HG02938 (cell line): ENCODE measurements at regions not wholly inside any gene's neighbourhood (a gene's known extent, or its start where the extent isn't known, plus 50 kb on each side); places are given as distances from the start of the nearest gene placed in this dataset.

Source experiments
- ATAC-seq: cut with Tn5 transposase; IDR thresholded peaks from one replicate; pipeline ENCODE4 v1.9.1; 2021; ENCODE audit warnings: mild to moderate bottlenecking, moderate library complexity; ENCODE audit not compliant: unreplicated experiment

DNA sequence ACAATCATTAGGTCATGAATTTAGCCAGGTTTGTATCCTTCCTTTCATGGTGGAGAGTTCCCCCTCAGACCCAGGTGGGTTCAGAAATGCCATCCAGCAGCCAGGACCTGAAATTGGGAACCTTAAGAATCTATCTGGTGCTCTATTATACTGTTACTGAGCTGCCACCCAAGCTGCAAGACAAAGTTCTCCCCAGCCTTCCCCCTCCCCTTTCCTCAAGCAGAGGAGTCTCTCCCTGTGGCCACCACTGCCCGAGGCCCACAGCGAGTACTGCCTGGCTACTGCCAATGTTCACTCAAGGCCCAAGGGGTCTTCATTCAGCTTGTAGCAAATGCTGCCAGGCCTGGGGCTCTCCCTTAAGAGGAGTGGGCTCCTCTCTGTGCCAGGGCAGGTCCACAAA is 133.8 kb downstream of the TMEM38B start:
- ATAC-seq, result no peak

DNA sequence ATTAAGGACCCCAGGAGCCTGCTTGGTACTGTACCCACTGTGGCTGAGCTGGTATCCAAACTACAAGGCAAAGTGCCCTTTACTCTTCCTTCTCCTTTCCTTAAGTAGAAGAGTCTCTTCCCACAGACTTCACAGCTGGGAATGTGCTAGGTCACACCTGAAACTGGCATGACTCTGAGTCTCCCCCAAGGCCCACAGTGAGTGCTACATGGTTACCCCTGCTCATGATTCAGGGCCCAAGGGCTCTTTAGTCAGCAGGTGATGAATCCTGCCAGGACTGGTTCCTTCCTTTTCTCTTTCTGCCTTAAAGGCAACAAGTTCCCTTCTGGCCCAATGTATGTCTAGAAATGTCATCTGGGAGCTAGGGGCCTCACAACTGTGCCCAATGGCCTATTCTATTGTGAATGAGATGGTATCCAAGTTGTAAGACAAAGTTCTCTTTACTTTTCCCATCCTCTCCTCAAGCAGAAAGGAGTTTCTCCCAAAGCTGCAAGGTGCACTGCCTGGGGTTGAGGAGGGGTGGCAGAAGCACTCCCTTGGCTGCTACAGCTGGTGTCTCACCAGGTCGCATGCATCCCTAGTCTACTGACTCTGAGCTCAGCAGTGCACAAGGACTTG is 134.4 kb downstream of the TMEM38B start:
- no peak for ATAC-seq

DNA sequence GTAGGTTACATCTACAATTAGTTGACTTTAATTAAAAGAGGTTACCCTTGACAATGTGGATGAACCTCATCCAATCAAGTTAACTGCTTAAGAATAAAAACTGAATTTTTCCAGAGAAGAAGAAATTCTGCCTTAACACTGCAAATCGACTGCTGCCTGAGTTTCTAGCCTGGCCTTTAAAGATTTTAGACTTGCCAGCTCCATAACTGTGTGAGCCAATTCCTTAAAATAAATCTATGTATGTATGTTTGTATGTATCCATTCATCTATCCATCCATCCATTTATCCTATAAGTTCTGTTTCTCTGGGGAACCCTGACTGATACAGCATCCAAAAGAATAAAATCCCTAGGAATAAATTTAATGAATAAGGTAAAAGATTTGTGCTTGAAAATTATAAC is 136.1 kb downstream of the TMEM38B start:
- ATAC-seq, result no peak

DNA sequence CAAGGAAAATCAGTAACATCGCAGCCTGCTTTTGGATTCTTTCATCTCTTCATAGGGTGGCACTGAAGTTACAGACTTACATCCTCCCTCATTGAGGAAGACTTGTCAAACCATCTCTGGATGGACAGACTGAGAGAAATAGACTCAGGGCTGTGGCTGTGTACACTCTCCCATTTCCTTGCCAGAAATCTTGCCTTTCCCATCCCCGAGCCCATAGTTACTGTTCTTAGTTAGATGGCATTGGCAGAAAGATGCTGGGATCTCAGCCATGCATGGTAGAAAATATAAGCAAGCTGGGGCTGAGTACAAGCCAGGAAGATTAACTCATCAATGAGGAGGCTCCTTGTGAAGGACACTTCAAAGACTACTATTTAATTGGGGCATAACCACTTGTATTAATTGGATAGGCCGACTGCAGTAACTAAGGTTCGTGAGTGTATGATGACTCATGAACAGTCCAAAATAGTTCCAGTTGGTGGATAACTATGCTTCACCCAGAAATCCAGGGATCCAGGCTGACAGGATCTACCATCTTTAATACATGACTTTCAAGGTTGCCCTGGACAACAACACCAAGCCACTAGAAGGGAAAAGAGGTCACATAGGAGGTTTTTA is 137.9 kb downstream of the TMEM38B start:
- ATAC-seq, result no peak

DNA sequence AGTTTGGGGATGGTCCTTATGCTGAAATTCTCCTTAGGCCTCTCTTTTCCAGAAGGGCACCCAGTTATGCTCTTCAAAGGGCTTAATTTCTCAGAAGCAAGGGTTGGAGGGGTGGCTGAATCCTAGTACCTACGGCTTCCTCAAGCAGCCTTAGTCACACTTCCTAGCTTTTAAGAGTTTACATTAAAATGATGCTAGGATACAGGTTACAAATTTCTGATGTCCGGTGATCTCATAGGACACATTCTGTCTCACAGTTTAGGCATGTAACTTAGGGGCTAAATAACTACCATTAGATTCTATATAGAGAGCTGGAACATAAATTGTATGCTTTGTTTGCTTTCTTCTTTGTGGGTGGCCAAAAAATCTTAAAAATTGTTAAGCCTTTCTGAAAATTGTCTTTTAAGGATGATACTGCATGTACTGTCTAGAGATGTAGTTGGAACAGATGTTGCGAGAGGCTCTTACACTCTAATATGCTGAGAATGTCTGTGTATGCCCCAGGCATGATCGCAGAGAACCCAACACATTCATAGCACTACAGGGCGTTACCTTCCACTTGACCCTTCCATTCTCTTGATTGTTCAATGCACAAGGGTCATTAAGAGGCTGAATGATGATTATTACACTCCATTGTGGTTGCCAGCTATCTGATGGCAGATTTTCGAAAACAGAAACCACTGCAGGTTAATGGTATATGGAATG is 139.1 kb downstream of the TMEM38B start:
- ATAC-seq, result no peak

DNA sequence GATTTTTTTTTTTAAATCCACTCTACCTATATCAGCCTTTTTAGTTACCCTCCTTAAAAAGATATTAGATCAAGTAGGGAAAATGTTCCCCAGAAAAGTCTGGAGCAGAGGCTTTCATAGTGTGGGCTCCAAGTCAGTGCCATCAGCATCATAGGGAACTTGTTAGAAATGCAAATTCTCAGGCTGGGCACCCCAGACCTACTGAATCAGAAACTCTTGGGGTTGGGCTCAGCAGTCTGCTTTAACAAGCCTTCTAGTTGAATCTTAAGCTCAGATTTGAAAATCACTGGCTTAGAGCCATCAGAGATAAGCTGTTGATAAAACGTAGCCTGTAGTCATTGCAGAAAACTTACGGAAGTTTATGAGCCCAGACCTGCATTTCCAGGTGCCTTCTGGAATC is 140.1 kb downstream of the TMEM38B start:
- ATAC-seq, result no peak

DNA sequence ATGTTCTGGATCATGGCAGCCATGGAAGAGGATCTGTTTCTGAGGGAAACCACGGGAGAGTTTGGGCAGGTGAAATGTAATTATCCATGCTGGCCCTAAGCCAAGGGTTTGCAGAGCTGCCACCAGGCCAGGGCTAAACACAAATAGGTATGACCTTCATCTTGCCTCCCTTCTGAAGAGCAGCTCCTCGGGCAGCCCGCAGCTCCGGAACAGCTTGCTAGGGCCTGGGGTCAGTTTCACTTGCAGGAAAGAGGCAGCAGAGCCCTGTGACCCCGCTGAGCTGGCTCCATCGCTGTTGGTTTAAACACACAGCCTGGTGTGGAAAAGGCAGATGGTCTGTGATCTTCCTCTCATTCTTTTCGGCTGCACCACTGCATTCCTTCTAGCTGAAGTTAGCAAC is 141.4 kb downstream of the TMEM38B start:
- ATAC-seq, result no peak

DNA sequence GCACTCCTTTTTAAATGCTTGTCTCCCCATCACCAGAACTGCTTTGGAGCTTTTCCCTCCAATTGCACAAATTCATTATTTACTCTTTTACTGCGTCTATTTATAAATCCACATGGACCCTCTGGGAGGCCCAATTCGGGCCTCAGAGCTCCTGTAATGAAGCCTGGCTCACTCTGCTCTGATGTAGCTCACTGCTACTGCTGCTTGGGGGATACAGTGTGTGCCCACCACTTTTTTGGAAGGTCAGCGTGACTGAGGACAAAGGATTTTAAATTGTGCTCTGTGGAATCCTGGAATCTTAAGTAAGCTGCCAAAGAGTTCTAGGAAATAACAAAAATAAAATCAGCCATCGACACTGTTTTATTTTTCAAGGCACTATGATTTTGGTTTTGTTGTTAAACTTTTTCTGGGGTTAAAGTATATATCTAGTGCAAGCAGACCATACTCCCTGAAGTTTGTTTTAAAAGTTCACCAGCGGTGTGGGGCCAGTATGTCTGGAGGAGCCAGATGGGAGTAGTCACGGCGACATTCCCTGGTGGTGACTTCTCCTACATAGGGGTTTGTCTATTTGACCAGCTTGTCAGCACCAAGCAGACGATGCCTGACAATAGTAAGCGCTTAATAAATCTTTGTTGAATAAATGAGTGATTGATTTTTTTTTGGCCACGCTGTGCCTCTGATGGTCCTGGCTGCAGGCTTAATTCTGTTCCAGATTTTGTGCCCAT is 142.8 kb downstream of the TMEM38B start:
- no peak for ATAC-seq

DNA sequence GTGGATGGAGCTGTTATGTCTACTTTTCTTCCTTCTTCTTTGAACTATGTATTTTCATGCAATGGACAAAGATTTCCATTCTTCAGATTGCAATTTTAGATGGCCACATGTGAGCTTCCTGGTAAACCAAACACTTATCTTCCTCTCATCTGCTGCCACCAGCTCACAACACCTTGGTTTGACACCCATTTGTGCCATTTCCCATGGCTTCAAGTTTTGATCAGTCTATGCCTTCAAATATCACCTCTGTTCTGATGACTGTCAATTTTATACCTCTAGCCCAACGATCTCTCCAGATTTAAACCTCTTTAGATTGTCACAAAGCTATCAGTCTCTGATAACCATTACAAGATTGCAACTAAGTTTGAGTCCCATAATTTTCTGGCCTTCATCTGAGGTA is 147.2 kb downstream of the TMEM38B start:
- no peak for ATAC-seq

DNA sequence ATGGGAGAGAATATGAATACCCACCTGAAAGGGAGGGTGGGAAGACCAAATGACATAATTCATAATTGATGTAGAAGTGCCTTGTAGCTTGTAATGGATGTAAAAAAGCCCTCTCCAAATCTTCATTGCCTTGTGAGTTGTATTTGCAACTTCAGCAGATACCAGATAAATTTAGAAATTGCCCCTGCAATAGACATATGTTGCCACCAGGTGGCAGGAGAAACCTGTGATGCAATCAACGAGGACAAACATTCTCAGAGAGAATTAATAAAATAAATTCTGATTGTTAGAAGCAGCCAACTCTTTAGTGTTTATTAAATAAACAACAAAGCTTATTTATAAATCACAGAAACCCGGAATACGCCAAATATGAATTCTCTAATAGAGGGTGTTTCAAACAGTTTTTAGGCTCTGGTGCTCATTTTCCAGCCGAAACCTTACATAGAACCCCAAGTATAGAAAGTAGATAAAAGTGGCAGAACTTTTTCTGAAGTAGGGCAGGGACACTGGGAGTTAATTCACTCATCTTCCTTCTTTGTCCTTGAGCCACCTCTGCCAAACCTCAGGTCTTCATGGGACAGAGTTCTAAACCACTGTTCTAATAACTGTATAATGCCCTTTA is 147.8 kb downstream of the TMEM38B start:
- peak; percentile 49 for ATAC-seq

DNA sequence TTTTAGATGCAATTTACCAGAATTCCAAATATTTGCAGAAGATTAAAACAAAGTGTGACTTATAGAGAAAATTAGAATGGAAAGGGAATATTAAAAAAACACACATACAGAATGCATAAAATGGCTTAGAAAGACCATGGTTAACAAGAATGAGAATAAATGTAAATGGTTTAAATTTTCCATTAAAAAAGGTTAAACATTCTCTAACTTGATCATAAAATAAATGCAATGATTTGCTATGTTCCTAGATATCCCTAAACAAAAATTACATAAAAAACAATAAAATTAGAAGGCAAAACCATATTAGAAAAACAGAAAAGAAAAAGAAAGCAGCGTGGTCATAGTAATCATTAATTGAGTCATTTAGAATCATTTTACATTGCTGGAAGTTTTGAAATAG is 152.5 kb downstream of the TMEM38B start:
- no peak for ATAC-seq

DNA sequence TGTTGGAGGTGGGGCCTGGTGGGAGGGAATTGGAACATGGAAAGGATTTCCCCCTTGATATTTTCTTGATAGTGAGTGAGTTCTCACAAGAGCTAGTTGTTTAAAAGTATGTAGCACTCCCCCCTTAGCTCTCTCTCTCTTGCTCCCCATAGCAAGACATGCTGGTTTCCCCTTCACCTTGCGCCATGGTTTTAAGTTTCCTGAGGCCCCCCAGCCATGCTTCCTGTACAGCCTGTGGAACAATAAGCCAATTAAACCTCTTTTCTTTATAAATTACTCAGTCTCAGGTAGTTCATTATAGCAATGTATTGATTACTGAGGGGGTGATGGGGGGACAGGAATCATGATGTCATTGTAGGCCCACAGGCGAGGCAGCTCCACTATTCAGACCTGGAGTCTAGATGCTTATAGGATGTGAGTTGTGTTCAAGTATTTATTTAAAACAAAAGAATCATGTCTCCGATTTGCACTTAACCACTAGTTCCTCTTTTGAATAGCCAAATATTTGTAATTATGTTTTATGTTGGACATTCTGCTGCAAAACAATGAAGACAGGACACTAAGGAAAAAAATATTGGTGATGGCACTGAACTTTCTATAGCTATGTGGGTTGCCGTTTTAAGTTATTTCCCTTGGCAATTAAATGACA is 156.6 kb downstream of the TMEM38B start:
- no peak for ATAC-seq

DNA sequence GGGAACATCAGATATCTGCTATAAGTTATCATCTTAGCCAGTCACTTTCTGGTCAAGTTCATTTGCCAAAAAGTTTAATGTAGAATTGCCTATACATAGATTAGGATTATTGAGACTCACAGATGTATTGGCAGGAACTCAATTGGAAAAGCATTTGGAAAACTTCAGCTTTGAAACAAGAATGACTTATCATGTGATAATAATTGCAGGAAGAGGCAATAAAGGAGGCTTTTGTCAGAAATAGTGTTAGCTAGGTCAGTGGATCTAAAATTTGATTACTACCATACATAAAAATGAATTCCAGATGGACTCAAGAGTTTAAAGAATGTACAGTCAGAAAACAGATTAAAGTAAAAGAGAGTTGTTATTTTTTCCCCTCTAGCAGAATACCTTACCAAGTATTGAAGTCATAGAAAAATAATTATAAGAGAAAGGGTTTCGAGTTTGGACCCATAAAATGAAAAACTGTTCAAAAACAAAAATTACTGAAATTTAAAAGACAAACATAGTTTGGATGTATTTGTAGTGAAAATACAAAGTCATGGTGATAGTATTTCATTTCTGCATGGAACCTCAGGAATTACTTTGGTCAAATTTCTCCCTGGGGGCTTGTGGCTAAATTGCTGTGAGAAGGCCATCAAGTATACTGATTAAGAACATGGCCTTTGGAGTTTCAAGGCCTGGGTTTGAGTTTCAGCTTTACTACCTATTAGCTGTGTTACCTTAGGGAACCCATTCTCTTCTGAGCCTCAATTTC is 159.9 kb downstream of the TMEM38B start:
- no peak for ATAC-seq

DNA sequence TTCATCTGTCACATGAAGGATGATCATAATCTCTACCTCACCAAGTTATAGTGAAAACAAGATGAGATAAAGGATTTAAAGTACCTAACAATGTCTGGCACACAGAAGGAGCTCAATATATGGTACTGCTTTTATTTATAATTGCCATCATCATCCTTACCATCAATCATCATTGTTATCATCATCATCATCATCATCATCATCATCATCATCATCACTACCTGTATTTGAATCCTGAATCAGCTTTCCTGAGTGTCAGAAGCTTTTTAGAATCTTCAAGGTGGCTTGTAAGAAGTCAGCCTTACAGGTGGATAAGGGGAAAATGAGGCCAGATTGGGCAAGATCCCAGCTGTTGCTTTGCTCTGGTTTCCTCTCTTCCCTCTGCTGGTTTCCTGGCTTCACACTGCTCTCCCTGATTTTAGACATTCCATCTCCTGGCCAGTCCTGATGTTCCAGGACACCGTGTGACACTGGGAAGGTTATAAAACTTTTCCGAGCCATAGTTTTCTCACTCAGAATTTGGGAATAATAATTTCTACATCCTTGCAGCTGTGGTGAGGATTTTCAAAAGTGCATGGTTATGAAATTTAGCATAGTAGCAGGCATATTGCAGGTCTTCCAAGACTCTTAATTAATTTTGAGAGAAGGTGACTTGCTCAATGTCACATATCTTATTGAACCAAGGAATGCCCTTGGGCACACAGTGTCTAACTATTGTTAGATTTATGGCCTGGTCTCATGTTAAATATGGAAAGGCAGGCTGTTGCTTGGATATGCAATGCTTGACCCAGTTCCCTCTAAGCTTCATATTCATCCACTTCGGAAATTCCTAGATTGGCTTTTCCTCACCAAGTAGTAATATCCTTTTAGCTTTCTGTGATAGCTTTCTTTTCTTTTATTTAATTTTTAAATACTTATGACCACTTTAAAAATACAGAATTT is 160.7 kb downstream of the TMEM38B start:
- ATAC-seq, result no peak

DNA sequence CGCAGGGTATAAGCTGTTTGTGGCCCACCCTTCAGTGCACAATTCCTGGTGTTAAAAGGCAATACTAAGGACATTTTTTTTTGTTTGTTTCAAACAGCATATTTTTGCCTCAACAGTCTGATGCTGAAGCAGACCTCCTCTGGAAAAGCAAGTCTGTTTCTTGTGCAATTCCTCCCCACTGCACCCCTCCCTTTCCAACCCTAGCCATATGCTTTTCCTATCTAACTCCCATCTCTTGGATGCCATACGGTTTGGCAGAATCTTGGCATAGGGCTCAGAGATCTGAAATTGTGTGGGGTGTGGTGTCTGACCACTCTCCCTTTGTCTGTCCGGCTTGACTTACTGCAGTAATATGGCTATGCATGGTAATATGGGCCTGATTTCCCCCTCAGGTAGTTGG is 161.6 kb downstream of the TMEM38B start:
- no peak for ATAC-seq

DNA sequence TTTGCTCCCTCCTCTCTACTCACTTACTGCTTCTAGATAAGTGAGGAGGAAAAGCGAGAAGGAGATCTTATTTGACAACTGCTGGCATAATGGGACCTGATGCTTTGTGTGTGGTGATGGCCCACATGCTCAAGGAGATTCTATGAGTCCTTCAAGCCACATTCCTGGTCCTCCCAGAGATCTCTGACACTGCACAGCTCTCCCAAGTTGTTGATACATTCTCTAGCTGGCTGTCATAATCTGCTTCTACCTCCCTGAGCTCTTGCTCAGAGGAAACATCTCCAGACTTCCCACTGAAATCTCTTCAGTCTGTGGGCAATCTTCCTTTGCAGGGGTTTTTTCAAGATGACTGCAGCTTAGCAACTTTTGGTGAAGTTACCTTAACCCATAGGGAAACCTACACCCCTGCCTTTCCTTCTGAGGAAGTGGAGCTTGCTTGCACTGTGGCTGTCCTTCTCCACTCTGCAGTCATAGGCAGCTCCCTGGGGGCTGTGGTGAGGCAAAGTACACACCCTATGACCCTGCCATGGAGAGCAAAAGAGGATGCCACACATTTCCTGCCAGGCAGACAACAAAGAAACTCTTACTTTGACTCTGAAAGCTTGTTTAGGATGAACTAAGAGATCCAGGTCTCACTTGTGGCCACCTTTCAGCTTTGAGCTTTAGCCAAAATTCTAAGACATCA is 163.8 kb downstream of the TMEM38B start:
- ATAC-seq, result peak; percentile 43

DNA sequence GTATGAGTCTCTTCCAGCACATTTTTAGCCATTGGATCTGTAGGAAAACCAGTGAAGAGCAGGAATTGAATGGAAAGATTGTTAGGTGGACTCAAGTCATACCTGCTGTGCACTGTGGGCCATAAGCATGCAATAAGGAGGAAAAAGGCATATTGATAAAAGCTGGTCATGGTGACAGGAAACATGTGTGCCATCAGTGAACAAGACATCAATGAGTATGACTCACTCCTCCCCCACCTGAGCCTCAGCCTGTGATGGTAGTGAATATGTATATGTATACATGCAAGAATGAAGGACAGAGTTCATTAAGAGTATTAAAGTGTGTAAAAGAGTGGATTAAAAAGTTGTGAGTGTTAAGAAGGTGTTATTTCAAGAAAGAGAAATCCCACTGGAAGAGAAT is 164.5 kb downstream of the TMEM38B start:
- no peak for ATAC-seq

DNA sequence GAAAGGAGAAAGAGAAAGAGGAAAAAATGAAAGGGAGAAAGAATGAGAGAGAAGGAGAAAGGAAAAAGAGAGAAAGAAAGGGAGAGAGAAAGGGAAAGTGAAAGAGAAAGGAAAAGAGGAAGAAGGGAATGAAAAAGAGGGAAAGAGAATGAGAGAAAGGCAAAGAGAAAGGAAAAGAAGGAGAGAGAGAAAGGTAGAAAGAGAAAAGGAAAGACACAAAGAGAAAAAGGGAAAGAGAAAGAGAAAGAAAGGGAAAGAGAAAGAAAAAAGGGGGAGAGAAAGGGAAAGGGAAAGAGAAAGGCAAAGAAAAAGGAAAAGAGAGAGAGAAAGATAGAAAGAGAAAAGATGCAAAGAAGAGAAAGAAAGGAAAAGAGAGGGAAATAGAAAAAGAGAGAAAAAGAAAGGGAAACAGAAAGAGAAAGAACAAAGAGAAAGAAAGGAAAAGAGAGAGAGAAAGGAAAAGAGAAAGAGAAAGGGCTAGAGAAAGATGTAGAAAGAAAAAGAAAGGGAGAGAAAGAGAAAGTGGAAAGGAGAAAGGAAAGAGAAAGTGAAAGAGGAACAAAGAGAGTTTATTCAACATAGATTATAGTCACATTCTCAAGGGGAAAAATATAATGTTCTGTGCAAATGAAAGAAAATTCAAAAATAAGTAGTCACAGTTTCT is 165.2 kb downstream of the TMEM38B start:
- no peak for ATAC-seq
